ENCODE measurements at regions not wholly inside any gene's neighbourhood (a gene's known extent, or its start where the extent isn't known, plus 50 kb on each side); places are given as distances from the start of the nearest gene placed in this dataset.

DNA sequence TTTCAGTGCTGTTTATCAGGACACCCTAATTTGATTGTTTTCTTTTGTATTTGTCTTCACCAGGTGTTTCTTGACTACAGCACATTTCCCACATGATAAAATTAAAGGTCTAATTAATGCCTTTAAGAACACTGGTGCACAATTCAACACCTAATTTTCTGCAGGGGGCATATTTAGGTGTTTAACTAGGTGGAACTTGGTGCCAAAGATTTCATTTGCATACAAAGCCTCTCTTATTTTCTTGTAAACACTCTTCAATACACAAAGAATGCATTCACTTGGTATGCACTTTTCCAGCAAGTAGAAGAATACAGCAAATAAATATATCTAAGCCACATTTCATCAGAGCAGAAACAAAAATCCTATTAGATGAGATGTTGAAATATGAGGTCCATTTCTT is 646.2 kb upstream of the FOXG1 start:
- Histone ChIP-seq H3K36me3 (ENCODE audit: control insufficient read depth, insufficient read depth, low read length) (no peaks in the 10 kb centered on the region), H3K9me3 (no peaks in the 10 kb centered on the region), H3K27me3 (replicated peaks; ENCODE audit: control insufficient read depth, insufficient read depth, low read length) (no peaks in the 10 kb centered on the region), H3K4me1 (peaks cover 23% of the 10 kb centered on the region), H3K4me3 (ENCODE audit: low read depth, low read length) (no peak overlapping the region)
- DNase-seq: no peak
- Mint-ChIP-seq H3K9me3 (ENCODE audit: unreplicated experiment) (peaks cover 8% of the 10 kb centered on the region), H3K4me1 (ENCODE audit: low read depth, unreplicated experiment) (peaks cover 26% of the 10 kb centered on the region), H3K27me3 (ENCODE audit: insufficient read depth, unreplicated experiment) (no peaks in the 10 kb centered on the region), H3K27ac (ENCODE audit: unreplicated experiment) (no peak overlapping the region), H3K4me3 (ENCODE audit: unreplicated experiment) (no peak overlapping the region), H3K36me3 (ENCODE audit: insufficient read depth, unreplicated experiment) (no peaks in the 10 kb centered on the region)
- ChIA-PET CTCF (no interaction called here), POLR2A (no interaction called here)
- TF ChIP-seq CTCF (IDR thresholded peaks at IDR 0.05; ENCODE audit: insufficient read depth in 1 of 2, low read depth in 1 of 2, low read length in 1 of 2, severe bottlenecking in 1 of 2, unreplicated experiment in 1 of 2): no peak
- intact Hi-C loops (cut with micrococcal nuclease; ENCODE audit: unreplicated experiment): no loop called here
- no TSS peak for BruUV-seq (replicated peaks)

GRCh38 chr14:28121512-28122297 is 644.9 kb upstream of the FOXG1 start:
- POLR2A ChIA-PET: no interaction called here
- Mint-ChIP-seq H3K36me3 (ENCODE audit: insufficient read depth, unreplicated experiment) (no peaks in the 10 kb centered on the region), H3K27ac (ENCODE audit: unreplicated experiment) (peak overlapping the region; percentile 24), H3K4me3 (ENCODE audit: unreplicated experiment) (no peak overlapping the region), H3K9me3 (ENCODE audit: unreplicated experiment) (peaks cover 8% of the 10 kb centered on the region), H3K4me1 (ENCODE audit: low read depth, unreplicated experiment) (peaks cover 26% of the 10 kb centered on the region), H3K27me3 (ENCODE audit: insufficient read depth, unreplicated experiment) (no peaks in the 10 kb centered on the region)
- intact Hi-C loops (cut with micrococcal nuclease; ENCODE audit: unreplicated experiment): no loop called here
- H3K4me1 ChIP-seq: peaks cover 23% of the 10 kb centered on the region
- no peaks in the 10 kb centered on the region for H3K9me3 ChIP-seq
- no peak for TF ChIP-seq CTCF (IDR thresholded peaks at IDR 0.05; ENCODE audit: insufficient read depth in 1 of 2, low read depth in 1 of 2, low read length in 1 of 2, severe bottlenecking in 1 of 2, unreplicated experiment in 1 of 2)
- BruUV-seq (replicated peaks): no TSS peak
- H3K4me3 ChIP-seq (ENCODE audit: low read depth, low read length): no peak overlapping the region
- no peaks in the 10 kb centered on the region for H3K27me3 ChIP-seq (replicated peaks; ENCODE audit: control insufficient read depth, insufficient read depth, low read length)
- CTCF ChIA-PET: interaction anchor here (0.7 kb wide), 1 partner anchor 328 kb away, joined by 3 read pairs; no protein-coding TSS in a partner anchor
- no peak for DNase-seq
- H3K36me3 ChIP-seq (ENCODE audit: control insufficient read depth, insufficient read depth, low read length): no peaks in the 10 kb centered on the region

GRCh38 chr14:28130610-28131284 is 635.8 kb upstream of the FOXG1 start:
- H3K9me3 ChIP-seq: no peaks in the 10 kb centered on the region
- no peaks in the 10 kb centered on the region for H3K36me3 ChIP-seq (ENCODE audit: control insufficient read depth, insufficient read depth, low read length)
- H3K4me1 Mint-ChIP-seq (ENCODE audit: low read depth, unreplicated experiment): no peaks in the 10 kb centered on the region
- ChIA-PET POLR2A (no interaction called here), CTCF (no interaction called here)
- BruUV-seq (replicated peaks): no TSS peak
- no peak overlapping the region for H3K27ac Mint-ChIP-seq (ENCODE audit: unreplicated experiment)
- intact Hi-C loops (cut with micrococcal nuclease; ENCODE audit: unreplicated experiment): no loop called here
- no peak overlapping the region for H3K4me3 ChIP-seq (ENCODE audit: low read depth, low read length)
- no peaks in the 10 kb centered on the region for H3K27me3 ChIP-seq (replicated peaks; ENCODE audit: control insufficient read depth, insufficient read depth, low read length)
- no peak for DNase-seq
- no peaks in the 10 kb centered on the region for H3K27me3 Mint-ChIP-seq (ENCODE audit: insufficient read depth, unreplicated experiment)
- TF ChIP-seq CTCF (IDR thresholded peaks at IDR 0.05; ENCODE audit: insufficient read depth in 1 of 2, low read depth in 1 of 2, low read length in 1 of 2, severe bottlenecking in 1 of 2, unreplicated experiment in 1 of 2): no peak
- H3K4me1 ChIP-seq: no peaks in the 10 kb centered on the region
- H3K36me3 Mint-ChIP-seq (ENCODE audit: insufficient read depth, unreplicated experiment): no peaks in the 10 kb centered on the region
- peaks cover 9% of the 10 kb centered on the region for H3K9me3 Mint-ChIP-seq (ENCODE audit: unreplicated experiment)
- H3K4me3 Mint-ChIP-seq (ENCODE audit: unreplicated experiment): no peak overlapping the region

Data from Caco-2 (cell line).